Left lobe of liver (tissue), 2 donors: ENCODE measurements at regions not wholly inside any gene's neighbourhood (a gene's known extent, or its start where the extent isn't known, plus 50 kb on each side); places are given as distances from the start of the nearest gene placed in this dataset.
A peak's percentile ranks its signal among the peaks of the same experiment; 100 is the strongest.

Experiments
- ATAC-seq: fragments of 200-7000 bp; cut with Tn5 transposase; one replicate; pipeline ENCODE4 v1.9.1; 2020; ENCODE audit warnings: mild to moderate bottlenecking, moderate library complexity
- DNase-seq: peaks from one replicate; pipeline ENCODE4 v3.0.0-alpha.2; 2020; ENCODE audit warnings: low spot score
- donor health status: DM: no; HTN: no; CAD: no; lungs with moderate emphysema.
- donor health status: DM: no; HTN: yes; CAD: no.

DNA sequence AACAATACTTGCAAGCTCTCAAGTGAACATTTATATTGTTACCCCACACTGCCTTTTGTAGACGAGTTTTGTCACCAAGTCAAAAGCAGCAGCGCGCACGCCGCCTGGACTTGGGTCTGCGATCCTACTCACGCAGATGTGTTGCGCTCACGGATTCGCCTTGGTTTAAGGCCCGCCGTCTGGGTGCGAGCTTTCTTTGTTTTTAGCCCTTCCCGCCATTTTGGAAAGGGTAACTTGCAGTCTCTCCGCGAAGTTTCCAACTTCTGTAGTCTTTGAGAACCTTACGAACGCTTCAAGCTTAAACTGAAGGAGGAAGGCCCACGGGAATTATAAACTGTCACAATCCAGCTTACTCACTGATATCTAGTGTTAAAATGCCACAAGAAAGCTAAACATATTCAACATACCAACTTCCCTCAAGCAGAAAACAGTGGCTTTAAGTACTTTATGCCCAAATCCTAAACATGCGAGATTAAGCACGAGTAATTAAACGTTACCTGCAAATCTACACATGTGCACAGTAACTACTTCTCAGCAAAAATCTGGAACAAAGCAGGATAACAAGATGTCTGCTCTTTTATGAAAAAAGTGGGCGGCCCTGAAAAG is 80.4 kb upstream of the BTN3A2 start:
- DNase-seq (no peak), ATAC-seq (no peak)

DNA sequence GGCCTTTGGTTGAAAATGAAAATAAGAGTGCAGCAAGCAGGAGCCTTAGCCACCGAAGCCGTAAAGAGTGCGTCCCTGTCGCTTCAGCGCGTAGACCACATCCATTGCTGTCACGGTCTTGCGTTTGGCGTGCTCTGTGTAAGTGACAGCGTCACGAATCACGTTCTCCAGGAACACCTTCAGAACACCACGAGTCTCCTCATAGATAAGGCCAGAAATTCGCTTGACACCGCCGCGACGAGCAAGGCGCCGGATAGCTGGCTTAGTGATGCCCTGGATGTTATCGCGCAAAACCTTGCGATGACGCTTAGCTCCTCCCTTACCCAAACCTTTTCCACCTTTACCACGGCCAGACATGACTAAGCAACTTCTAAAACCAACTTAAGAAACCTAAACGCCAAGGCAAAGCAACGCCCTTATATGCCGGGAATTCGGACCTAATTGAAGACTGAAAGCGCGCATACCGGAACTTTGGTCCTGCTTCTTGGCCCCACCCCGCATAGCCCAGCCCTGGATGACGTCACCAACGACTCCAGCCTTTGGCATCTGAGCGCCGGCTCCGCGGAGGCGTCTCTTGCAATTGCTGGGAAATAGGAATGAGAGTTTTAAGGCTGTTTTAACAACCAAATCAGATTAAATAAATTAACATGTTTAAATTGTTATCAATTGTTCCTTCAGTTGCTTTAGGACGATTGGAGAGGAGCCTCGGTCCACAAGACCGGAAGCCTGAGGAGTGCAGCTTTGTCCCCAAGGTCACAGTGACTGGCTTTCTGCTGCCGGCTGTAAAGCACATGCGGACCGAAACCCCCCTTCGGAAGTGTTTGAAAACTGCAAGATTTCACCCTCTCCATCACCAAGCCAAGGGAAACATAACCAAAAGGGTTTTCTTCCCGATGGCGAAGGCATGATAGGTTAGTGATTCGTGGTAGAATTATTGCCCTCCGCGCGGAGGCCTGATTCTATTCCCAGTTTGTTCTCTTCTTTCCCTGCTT is 79.6 kb upstream of the BTN3A2 start:
- DNase-seq: peak; percentile 94
- peak; percentile 91 for ATAC-seq

DNA sequence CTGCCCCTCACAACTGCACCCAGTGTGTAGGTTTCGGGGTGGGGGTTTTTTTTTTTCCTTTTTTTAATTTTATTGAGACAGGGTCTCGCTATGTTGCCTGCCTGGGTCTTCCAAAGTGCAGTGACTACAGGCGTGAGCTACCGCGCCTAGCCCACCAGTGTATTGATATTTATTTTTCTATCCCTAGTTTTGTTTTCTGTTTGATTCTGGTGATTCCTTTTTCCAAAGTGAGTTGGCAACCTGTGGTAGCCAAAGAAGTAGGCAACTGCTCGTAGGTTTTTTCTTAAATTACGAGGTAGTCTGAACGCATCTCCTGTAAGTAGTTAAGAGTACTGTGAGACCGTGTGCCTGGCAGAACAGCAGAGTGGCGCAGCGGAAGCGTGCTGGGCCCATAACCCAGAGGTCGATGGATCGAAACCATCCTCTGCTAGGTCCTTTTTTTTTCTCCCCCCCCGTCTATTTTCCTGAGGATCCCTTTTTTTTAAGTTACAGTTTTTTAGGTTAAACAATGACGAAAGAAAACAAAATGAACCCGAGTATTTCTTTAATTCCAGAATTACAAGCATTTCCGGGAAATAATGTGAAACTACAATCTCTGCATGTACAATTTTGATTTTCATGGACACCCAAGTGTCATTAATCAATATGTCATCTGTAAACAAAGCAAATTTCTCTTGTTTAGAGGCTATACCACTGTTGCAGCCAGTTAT is 78.7 kb upstream of the BTN3A2 start:
- peak; percentile 78 for DNase-seq
- ATAC-seq: peak; percentile 69

DNA sequence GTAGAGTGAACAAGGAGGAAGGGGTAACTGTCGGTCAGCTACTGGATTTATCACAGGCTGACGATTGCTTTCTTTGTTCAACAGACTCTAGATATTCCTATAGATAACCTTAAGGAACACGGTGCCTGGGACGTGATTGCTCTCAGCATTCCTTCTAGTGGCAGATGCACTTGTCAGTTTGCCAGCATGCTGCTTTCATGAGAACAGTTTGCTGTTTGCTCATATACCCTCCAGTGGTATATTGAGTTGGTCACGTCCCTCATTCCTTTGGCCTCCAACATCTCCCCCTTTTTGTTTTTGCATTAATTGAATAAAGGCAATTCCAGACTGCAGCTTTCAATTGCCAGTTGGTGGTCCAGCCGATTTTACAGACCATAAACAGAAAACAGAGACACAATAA is 76.8 kb upstream of the BTN3A2 start:
- no peak for DNase-seq
- ATAC-seq: no peak

DNA sequence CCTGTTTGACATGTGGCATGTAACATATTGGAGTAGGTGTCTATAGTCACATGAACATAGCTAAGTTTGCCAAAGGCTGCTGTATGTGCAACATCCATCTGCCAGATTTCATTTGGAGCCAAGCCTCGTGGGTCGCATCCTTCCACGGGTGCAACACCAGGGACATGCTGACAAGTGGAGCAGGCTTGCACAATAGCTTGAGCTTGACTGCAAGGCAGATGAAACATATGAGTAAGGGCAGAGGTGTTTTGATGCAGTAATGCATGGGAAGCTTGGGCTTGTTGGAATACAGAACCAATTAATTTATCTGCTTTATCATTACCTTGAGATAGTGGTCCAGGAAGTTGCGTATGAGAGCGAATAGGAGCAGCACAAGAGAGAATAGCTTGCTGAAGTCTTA is 74.1 kb upstream of the BTN3A2 start:
- DNase-seq: no peak
- no peak for ATAC-seq

DNA sequence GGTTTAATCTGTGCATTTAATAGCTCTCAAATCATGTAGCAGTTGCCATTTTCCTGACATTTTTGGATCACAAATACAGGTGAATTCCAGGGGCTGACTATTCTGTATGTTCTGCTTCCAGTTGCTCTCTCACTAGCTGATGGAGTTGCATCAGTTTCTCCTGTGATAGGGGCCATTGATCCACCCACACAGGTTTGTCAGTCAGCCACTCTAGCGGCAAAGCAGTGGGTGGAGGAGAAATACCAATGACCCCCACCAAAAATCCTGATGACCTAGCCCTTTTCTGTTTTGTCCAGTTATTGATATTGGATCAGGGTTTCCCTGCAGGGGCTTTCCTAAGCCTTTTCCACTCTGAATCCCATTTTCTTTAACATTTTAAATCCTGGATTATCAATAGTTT is 72.3 kb upstream of the BTN3A2 start:
- DNase-seq: no peak
- ATAC-seq: no peak

DNA sequence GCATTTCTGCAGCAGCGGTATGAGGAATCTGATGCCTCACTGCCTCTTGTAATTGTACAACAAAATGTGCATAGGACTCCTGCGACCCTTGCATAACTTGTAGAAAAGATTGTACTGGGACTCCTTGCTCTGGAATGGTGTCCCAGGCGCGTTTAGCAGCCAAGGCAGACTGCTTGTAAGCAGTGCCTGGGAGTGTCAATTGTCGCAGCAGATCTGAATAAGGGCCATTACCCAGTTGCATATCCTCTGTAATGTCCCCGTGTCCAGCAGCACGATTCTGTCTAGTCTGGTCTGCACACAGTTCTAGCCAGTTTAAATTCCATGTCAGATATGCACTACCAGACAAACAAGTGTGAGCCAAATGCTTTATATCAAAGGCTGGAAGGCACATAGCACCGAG is 70.7 kb upstream of the BTN3A2 start:
- ATAC-seq: no peak
- DNase-seq: no peak

DNA sequence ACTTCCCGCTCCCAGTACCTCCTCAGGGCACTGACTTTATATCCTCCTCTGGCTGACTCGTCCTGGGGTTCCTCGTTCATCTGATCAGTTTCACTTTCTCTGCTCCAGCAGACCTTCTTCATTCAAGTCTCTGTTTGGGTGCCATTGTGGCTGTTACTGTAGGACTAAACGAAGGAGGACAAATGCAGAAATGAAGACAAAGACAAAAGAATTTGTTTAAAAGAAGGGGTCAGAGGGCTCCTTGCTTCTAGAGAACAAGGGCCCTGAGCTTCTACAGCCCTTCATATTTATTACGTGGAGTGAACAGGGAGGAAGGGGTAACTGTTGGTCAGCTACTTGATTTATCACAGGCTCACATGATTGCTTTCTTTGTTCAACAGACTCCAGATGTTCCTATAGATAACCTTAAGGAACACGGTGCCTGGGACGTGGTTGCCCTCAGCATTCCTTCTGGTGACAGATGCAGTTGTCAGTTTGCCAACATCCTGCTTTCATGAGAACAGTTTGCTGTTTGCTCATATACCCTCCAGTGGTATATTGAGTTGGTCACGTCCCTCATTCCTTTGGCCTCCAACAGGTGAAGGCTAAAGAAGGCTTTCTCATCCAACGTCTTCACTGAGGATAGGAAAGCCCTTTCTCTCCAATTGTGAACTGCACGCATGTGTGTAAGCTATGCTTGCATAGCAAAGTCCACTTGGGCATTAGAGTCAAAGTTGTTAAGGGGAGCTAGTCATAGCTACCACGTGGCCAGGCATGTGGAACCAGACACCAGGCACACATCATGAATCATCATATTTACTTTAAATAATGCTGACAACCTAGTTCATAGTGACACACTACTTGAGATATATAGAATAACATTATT is 69.1 kb upstream of the BTN3A2 start:
- no peak for DNase-seq
- ATAC-seq: no peak

DNA sequence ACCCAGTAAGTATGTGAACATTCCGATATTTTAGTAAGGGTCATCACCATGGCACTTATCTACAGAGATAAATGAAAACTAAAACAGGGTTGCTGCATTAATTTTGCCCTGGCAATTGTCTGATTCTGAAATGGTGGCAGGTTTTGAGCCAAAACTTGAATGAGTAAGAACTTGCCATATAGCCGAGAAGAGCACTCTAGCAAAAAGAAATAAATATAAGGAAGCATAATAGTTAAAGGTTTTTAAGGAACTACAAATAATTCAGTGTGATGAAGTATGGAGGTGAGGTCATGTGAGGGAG is 68.5 kb upstream of the BTN3A2 start:
- no peak for DNase-seq
- ATAC-seq: no peak

DNA sequence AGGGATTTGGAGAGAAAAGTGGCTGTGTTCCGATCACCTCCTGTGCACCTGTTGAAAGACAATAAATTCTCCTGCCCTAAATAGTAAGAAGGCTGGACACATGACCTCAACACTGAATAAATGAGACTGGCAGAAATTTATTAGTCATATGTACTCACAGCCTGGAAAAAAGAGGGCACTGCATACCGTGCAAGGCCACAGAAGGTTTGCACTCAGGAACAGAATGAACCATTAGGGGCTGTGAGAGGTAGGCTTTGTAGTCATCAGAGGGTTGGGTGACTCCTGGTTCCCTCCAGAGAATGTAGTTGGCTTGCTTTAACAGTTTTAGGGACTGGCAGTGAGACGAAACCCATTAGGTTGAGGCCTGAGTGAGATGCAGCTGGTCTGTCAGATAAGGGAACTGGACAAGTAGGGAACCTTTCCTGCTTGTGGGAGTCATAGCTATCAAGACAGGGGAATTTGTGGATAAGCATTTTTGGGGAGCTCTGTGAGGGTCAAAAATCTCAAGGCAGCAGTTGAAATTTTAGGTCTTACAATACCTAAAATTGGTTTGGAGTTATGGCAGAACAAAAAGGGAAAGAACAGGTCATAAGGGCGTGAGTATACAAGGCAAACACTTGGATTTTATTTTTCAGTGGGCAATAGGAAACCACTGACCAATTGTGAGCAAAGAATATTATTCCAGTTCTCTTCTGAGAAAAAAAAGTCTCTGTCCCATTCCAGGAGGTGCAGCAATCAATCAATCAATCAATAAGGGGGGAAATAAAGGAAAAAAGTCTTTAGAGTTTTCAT is 67.9 kb upstream of the BTN3A2 start:
- no peak for DNase-seq

DNA sequence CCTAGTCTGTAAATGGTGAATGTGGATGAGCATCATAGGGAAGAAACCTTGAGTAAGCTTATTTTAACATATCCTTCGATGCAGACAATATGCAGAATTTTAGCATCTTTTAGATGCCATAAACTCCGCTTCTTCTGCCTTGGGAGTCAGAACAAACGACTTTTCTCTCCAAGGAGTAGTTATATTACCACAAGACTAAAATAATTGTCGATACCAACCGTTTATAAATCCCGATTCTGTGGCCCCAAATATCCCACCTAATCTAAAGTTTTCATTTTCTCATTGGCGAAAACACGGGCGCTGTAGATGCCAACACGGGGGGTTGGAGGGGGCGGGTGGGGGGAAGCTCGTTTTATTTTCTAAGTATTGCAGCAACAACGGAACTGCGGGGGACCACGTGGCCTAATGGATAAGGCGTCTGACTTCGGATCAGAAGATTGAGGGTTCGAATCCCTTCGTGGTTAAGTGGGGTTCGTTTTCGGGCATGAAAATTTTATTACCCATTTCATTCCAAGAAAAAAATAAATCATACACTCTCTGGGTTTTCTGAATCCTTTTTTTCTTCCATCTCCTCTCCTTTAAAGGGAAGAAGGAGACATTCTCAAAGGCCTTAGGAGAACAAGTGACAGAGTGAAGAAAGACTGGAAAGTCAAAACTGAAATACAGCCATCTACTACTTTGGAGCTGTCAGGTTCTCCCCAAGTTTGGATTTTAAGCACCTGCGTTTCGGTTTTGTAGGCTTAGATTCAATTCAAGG is 65.5 kb upstream of the BTN3A2 start:
- ATAC-seq (no peak), DNase-seq (no peak)

More for the DNA sequence above, 67.9 kb upstream of the BTN3A2 start:
- ATAC-seq: no peak

DNA sequence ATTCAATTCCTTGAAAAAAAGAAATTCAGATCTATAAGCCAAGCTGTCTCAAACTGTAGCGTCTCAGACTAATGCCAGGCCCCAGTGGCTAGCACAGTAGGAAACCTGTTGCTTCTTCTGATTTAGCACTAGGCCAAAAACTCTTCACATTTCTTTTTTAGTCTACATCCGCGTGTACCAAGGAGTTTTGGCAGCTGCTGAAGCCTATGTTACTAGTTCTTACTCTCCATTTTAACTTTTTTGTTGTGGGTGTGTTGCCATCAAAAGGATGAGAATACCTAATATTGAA is 65.0 kb upstream of the BTN3A2 start:
- DNase-seq: no peak
- ATAC-seq: no peak

DNA sequence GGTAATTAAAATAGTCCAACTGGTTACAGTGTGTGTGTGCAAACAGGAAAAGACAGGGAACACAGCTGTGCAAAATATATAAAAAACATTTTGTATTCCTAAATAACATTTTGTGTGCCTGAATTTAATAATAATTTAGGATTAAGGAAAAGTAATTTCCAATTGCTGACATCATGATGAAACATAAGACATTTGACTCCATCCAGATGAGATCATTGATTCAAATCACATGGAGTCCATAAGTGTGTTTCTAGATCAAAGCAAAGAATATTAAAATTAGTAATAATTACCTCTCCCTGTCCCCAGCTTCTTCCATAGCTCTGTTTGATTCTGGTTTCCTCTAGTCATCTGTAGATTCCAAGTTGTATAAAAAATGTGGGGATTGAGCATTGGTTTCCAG is 64.6 kb upstream of the BTN3A2 start:
- no peak for ATAC-seq
- no peak for DNase-seq

DNA sequence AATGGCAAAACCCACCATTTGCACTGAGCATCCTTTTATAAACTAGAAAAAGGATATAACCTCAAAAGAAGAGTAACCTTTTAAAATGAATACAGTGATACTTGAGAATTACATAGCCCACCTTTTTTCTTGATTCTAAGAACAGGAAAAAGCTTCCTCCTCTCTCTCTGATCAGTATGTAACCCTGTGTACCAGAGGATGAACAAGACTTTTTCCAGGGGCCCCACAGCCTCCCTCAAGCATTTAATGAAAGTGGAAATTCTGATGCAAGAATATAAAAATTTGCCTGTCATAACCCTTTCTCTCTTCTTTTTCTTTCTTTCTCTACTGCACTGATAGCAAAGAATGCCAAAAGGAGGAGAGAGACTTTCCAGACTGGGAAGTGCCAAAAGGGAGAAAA is 64.2 kb upstream of the BTN3A2 start:
- ATAC-seq (no peak), DNase-seq (no peak)

DNA sequence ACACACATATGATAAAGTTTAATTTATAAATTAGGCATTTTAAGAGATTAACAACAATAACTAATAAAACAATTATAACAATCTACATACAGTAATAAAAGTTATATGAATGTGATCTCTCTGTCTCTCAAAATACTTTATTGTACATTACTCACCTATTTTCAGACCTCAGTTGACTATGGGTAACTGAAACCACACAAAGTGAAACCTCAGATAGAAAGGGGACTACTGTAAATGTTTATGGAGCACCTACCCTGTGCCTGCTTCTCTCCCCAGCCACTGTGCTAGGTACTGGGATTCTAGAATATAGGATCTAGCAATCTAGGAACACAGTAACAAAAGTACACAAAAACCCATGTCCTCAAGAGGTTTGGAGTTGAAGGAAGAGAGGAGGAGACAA is 63.4 kb upstream of the BTN3A2 start:
- no peak for DNase-seq
- no peak for ATAC-seq

DNA sequence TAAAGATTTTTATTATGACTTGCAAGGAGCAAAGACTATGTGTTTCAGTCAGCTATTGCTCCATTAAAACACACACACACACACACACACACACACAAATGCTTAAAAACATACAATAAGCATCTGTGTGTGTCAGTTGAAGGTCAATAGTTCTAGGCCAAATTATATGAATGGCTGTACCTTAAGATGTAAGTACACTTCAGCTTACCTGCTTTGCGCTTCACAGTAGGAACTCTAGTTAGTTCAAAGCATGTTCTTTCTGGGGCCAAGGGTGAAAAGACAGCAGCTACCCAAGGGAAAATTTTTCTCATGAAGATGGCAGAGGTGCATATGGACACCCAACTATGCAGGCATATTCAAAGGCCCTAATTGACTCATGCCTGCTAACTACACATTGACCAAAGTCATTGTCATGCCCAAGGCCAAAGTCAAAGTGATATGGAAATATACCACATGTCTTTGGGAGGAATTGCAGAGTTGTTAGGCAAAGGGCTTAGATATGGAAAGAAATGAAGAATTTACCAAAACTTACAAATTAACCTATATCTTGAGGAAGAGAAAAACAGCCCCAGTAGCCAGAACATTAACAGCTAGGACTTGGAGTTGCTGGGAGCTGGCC is 61.9 kb upstream of the BTN3A2 start:
- DNase-seq (no peak), ATAC-seq (no peak)

DNA sequence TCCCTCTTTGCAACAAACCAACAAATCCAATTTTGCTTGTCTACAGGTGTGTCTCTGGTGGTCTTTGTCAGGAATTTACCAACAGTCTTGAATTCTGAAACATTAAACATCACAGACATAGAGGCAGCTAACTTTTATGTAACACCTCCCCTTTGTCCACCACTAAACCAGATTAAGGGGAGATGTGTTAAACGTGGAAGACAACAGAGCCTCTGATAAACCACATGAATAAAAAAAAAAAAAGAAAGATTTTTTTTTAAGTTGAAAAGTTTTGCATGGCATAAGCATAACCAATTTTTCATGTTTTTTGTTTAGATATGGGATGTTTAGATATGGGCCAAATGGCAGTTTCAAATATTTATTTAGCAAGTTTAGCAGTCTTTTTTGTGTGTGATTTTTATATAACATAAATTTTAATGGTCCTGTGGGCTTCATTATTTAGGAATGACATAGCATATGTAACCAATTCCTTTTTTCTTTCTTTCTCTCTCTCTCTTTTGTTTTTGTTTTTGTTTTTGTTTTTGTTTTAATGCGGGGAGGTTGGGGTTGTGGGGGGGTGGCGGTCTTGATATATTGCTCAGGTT is 60.7 kb upstream of the BTN3A2 start:
- DNase-seq (no peak), ATAC-seq (no peak)

DNA sequence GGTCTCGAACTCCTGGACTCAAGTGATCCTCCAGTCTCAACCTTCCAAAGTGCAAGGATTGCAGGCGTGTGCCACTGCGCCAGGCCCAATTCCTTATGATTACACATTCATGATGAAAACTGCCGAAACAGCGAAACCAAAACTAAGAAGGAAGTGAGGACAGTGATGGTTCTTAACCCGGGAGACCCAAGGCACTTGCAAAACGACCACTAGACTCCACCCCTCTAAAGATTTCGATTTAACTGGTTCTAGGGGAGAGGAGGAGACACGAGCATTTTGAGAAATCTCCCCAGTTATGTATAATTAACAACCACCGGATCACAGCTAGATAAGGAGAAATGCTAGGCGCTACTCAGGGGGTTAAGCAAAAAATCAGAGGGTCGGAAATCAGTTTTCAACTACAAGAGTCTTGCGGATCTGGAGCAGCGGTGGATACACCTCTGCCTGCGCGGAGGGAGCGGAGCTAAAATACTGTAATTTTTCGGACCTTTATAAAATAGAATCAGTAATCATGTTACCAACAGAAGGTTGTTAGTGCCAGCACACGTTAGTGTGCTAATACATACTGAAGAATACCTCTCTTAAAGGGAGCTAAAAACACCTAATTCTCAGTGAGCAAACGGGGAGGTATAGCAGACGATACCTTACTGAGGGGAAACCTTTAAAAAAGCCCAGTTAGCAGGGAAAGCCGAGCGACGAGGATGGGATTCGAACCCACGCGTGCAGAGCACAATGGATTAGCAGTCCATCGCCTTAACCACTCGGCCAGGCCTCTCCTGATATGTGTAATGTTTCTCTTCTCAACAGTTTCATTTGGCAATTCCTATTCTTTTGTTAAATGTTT is 60.0 kb upstream of the BTN3A2 start:
- ATAC-seq: peak; percentile 76

More for the DNA sequence above, 60.0 kb upstream of the BTN3A2 start:
- peak; percentile 62 for DNase-seq
